Lung (tissue), 11 donors: ENCODE measurements at regions not wholly inside any gene's neighbourhood (a gene's known extent, or its start where the extent isn't known, plus 50 kb on each side); places are given as distances from the start of the nearest gene placed in this dataset.
"Not testable (repeated sequence)": the region's sequence is repeated elsewhere in the genome, so short reads cannot be mapped to it uniquely, and the experiment has no call there.

Experiments
- ATAC-seq: fragments of 200-7000 bp; cut with Tn5 transposase; one replicate; pipeline ENCODE4 v1.9.1; 2020; ENCODE audit warnings: moderate number of reproducible peaks; ENCODE audit not compliant: insufficient read depth, low FRiP score
- DNase-seq, 3 donors: peaks; one replicate each; pipeline ENCODE4 v3.0.0-alpha.2; 2013 to 2017
- H3K27ac ChIP-seq, 2 donors: one replicate each; pipeline ENCODE4 v1.5.1; 2013; ENCODE audit warnings: mild to moderate bottlenecking in 2 of 2, moderate library complexity in 2 of 2, control low read depth in 1 of 2, inconsistent platforms in 1 of 2, low read depth in 1 of 2, low read length in 1 of 2
- H3K27me3 ChIP-seq, 3 donors: one replicate each; pipeline ENCODE4 v1.5.1; 2013; ENCODE audit warnings: low read length in 2 of 3; ENCODE audit not compliant: control insufficient read depth in 3 of 3, insufficient read depth in 3 of 3
- H3K36me3 ChIP-seq, 4 donors: one replicate each; pipeline ENCODE4 v1.5.1; 2013; ENCODE audit warnings: low read length in 4 of 4, mild to moderate bottlenecking in 1 of 4, moderate library complexity in 1 of 4; ENCODE audit not compliant: control insufficient read depth in 4 of 4, insufficient read depth in 4 of 4
- H3K4me1 ChIP-seq, 5 donors: one replicate each; pipeline ENCODE4 v1.5.1; 2013; ENCODE audit warnings: low read length in 5 of 5, mild to moderate bottlenecking in 2 of 5, moderate library complexity in 1 of 5; ENCODE audit not compliant: control insufficient read depth in 5 of 5, insufficient read depth in 5 of 5
- H3K4me3 ChIP-seq: one replicate; pipeline ENCODE4 v1.5.1; 2013; ENCODE audit warnings: mild to moderate bottlenecking, control low read depth, moderate library complexity
- H3K9ac ChIP-seq, 2 donors: one replicate each; pipeline ENCODE4 v1.5.1; 2013; ENCODE audit warnings: low read length in 2 of 2, control low read depth in 1 of 2; ENCODE audit not compliant: insufficient read depth in 1 of 2
- H3K9me3 ChIP-seq, 4 donors: one replicate each; pipeline ENCODE4 v1.5.1; 2013; ENCODE audit warnings: low read length in 3 of 4, mild to moderate bottlenecking in 1 of 4, moderate library complexity in 1 of 4; ENCODE audit not compliant: control insufficient read depth in 4 of 4, insufficient read depth in 3 of 4
- WGBS, 2 donors: extraction: QIAGEN DNeasy Blood & Tissue Kit; methylation state at CpG; one replicate each; pipeline ENCODE4 v1.1.7; 2013; 5-methylcytosine and 5-hydroxymethylcytosine counted together
- TF ChIP-seq, protein P1 (sequence below): IDR thresholded peaks from 2 replicates; pipeline ENCODE4 v1.5.1; 2012; ENCODE audit warnings: mild to moderate bottlenecking; ENCODE audit errors: control extremely low read depth, extremely low read depth
- donor health status: control.
- donor health status: control.
- donor health status: Bipolar disorder and iron deficiency.
- donor health status: healthy.
- donor health status: DM: yes; HTN: yes; CAD: no.

DNA sequence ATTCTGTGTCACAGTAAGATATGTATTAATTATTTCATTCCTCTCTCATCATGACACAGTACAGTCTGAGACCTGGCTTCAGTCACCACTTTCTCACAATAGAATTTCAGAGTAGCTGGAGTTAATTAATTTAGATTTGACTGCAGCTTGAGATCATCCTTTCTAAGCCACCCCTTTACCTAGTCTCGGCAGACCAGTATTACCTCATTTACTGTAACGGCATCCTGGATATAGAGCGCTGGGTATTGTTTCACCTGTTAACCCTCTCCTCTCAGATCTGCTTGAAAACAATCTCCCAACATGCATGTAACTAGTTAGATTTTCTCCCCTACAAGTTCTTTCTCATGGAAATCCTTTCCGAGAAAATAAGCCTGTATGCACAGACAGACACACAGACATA is 1057.5 kb downstream of the GATA3 start:
- Histone ChIP-seq H3K27ac (no peak overlapping the region), H3K36me3 (no peaks in the 10 kb centered on the region), H3K27me3 (no peaks in the 10 kb centered on the region), H3K9ac (no peak overlapping the region), H3K9me3 (no peaks in the 10 kb centered on the region), H3K4me3 (no peak overlapping the region), H3K4me1 (no peaks in the 10 kb centered on the region)
- ATAC-seq (no peak), DNase-seq (no peak)
- 51 to 73% methylated on average over 4 of the region's 4 CpGs for WGBS, 2 donors
- TF ChIP-seq, protein P1, sequence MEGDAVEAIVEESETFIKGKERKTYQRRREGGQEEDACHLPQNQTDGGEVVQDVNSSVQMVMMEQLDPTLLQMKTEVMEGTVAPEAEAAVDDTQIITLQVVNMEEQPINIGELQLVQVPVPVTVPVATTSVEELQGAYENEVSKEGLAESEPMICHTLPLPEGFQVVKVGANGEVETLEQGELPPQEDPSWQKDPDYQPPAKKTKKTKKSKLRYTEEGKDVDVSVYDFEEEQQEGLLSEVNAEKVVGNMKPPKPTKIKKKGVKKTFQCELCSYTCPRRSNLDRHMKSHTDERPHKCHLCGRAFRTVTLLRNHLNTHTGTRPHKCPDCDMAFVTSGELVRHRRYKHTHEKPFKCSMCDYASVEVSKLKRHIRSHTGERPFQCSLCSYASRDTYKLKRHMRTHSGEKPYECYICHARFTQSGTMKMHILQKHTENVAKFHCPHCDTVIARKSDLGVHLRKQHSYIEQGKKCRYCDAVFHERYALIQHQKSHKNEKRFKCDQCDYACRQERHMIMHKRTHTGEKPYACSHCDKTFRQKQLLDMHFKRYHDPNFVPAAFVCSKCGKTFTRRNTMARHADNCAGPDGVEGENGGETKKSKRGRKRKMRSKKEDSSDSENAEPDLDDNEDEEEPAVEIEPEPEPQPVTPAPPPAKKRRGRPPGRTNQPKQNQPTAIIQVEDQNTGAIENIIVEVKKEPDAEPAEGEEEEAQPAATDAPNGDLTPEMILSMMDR = no peak

DNA sequence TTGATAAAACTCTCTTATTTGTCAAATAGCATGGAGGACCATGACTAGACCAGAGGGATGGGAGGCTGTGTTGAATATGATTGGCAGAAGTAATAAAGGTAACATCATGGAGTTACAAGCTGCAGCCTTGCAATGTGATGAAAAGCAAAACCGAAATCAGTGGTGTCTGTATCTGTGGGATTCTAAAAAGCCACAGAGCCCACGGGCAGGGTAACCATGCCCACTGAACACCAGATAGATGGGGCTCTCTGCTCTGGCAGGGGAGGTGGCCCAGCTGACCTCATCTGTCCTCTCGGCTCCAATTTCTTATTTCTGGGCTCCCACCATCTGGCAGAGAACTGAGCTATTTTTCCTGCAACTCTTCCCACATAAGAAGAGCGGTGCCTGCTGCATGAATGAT is 1072.2 kb downstream of the GATA3 start:
- Histone ChIP-seq H3K4me3 (no peak overlapping the region), H3K9ac (no peak overlapping the region), H3K4me1 (no peaks in the 10 kb centered on the region), H3K9me3 (no peaks in the 10 kb centered on the region), H3K27me3 (no peaks in the 10 kb centered on the region), H3K27ac (no peak overlapping the region), H3K36me3 (no peaks in the 10 kb centered on the region)
- TF ChIP-seq, protein P1 = no peak
- 75 to 80% methylated on average over 4 of the region's 4 CpGs for WGBS, 2 donors
- ATAC-seq = no peak
- no peak for DNase-seq

DNA sequence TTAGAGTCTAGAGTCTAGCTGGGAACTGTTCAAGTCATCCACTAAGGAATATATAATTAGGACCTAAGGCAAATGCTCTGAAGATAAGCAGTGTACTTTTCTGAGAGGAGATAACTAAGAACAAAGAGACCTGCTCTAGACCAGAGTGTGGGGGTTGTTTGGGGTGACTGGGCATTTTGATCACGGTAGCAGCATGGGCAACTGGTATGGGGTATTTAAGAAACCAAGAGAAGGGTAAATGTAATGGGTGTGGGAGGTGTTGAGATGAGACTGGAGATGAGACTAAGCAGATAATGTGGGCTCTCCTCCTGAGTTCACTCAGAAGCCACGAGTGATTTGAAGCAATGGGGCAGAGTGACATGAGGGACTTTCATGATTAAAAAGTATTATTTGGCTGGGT is 1082.9 kb downstream of the GATA3 start:
- DNase-seq (no peak), ATAC-seq (no peak)
- TF ChIP-seq, protein P1 = no peak
- H3K4me3 ChIP-seq = no peak overlapping the region
- H3K4me1 ChIP-seq = no peaks in the 10 kb centered on the region
- no peak overlapping the region for H3K9ac ChIP-seq
- 63 to 83% methylated on average over 2 of the region's 2 CpGs for WGBS, 2 donors
- H3K27ac ChIP-seq = no peak overlapping the region
- H3K9me3 ChIP-seq = no peaks in the 10 kb centered on the region
- no peaks in the 10 kb centered on the region for H3K36me3 ChIP-seq
- no peaks in the 10 kb centered on the region for H3K27me3 ChIP-seq

DNA sequence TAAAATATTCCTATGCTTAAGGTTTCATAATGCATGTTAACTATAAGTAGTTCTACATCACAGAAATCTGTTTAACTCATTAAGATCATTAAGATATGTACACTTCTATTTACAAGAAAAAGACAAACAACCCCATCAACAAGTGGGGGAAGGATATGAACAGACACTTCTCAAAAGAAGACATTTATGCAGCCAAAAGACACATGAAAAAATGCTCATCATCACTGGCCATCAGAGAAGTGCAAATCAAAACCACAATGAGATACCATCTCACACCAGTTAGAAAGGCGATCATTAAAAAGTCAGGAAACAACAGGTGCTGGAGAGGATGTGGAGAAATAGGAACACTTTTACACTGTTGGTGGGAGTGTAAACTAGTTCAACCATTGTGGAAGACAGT is 1084.3 kb downstream of the GATA3 start:
- DNase-seq = not testable (repeated sequence)
- WGBS, 2 donors = 90 to 93% methylated on average over 1 of the region's 1 CpG

More for the DNA sequence above, 1084.3 kb downstream of the GATA3 start:
- H3K9ac ChIP-seq, H3K36me3 ChIP-seq, H3K4me1 ChIP-seq, H3K4me3 ChIP-seq, H3K27ac ChIP-seq, H3K27me3 ChIP-seq, H3K9me3 ChIP-seq, ATAC-seq: not testable (repeated sequence)
